ENCODE measurements at regions not wholly inside any gene's neighbourhood (a gene's known extent, or its start where the extent isn't known, plus 50 kb on each side); places are given as distances from the start of the nearest gene placed in this dataset.

DNA sequence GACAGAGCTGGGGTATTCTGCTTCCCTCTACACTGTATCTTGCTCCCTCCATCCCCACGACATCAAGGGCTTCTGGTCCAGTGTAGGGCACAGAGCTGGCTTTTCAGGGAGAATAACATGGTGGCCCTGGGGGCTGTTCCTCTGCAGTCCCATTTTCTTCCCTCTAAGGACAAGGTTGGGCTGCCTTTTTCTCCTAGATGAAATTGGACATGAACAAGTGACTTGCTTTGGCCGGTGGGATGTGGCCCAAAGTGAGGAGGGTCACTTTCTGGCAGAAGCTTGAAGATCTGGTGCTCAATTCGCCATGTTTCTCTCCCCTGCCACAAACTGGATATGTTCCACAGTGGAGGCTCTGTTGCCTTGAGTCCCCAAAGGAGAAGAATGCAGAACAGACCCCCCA lies 235.7 kb downstream of the EMX2 start:
- Mint-ChIP-seq H3K4me3 (ENCODE audit: unreplicated experiment) (no peak overlapping the region), H3K4me1 (ENCODE audit: low read depth, unreplicated experiment) (peaks cover 6% of the 10 kb centered on the region), H3K9me3 (ENCODE audit: unreplicated experiment) (peaks cover 11% of the 10 kb centered on the region), H3K27ac (ENCODE audit: unreplicated experiment) (no peak overlapping the region), H3K36me3 (ENCODE audit: insufficient read depth, unreplicated experiment) (no peaks in the 10 kb centered on the region), H3K27me3 (ENCODE audit: insufficient read depth, unreplicated experiment) (peaks cover 2% of the 10 kb centered on the region)
- no TSS peak for BruUV-seq (replicated peaks)
- H3K9me3 ChIP-seq: no peaks in the 10 kb centered on the region
- H3K4me1 ChIP-seq: no peaks in the 10 kb centered on the region
- intact Hi-C loops (cut with micrococcal nuclease; ENCODE audit: unreplicated experiment): no loop called here
- DNase-seq: no peak
- H3K4me3 ChIP-seq (ENCODE audit: low read depth, low read length): no peak overlapping the region
- TF ChIP-seq, protein P1, sequence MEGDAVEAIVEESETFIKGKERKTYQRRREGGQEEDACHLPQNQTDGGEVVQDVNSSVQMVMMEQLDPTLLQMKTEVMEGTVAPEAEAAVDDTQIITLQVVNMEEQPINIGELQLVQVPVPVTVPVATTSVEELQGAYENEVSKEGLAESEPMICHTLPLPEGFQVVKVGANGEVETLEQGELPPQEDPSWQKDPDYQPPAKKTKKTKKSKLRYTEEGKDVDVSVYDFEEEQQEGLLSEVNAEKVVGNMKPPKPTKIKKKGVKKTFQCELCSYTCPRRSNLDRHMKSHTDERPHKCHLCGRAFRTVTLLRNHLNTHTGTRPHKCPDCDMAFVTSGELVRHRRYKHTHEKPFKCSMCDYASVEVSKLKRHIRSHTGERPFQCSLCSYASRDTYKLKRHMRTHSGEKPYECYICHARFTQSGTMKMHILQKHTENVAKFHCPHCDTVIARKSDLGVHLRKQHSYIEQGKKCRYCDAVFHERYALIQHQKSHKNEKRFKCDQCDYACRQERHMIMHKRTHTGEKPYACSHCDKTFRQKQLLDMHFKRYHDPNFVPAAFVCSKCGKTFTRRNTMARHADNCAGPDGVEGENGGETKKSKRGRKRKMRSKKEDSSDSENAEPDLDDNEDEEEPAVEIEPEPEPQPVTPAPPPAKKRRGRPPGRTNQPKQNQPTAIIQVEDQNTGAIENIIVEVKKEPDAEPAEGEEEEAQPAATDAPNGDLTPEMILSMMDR (IDR thresholded peaks at IDR 0.05; ENCODE audit: insufficient read depth in 1 of 2, low read depth in 1 of 2, low read length in 1 of 2, severe bottlenecking in 1 of 2, unreplicated experiment in 1 of 2): no peak
- H3K27me3 ChIP-seq (replicated peaks; ENCODE audit: control insufficient read depth, insufficient read depth, low read length): no peaks in the 10 kb centered on the region
- CTCF ChIA-PET: no interaction called here
- H3K36me3 ChIP-seq (ENCODE audit: control insufficient read depth, insufficient read depth, low read length): no peaks in the 10 kb centered on the region
- POLR2A ChIA-PET: no interaction called here

DNA sequence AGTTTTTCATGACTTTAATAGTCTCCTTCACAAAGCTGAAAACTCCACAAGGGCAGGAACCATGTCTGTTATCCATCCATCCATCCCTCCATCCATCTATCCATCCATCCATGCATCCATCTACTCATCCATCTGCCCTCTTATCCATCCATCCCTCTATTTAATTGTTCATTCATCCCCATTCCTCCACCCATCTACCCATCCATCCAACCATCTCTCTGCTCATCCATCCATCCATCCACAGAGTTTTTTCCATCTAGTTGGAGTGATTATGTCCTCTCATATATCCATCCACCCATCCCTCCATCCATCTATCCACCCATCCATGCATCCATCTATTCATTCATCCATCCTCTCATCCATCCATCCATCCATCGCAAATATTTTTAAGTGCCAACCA lies 237.9 kb downstream of the EMX2 start:
- Histone ChIP-seq H3K9me3 (no peaks in the 10 kb centered on the region), H3K4me1 (no peaks in the 10 kb centered on the region), H3K36me3 (ENCODE audit: control insufficient read depth, insufficient read depth, low read length) (no peaks in the 10 kb centered on the region), H3K4me3 (ENCODE audit: low read depth, low read length) (no peak overlapping the region), H3K27me3 (replicated peaks; ENCODE audit: control insufficient read depth, insufficient read depth, low read length) (no peaks in the 10 kb centered on the region)
- intact Hi-C loops (cut with micrococcal nuclease; ENCODE audit: unreplicated experiment): no loop called here
- BruUV-seq (replicated peaks): no TSS peak
- DNase-seq: no peak
- Mint-ChIP-seq H3K27me3 (ENCODE audit: insufficient read depth, unreplicated experiment) (peaks cover 2% of the 10 kb centered on the region), H3K4me3 (ENCODE audit: unreplicated experiment) (no peak overlapping the region), H3K9me3 (ENCODE audit: unreplicated experiment) (peaks cover 11% of the 10 kb centered on the region), H3K27ac (ENCODE audit: unreplicated experiment) (no peak overlapping the region), H3K36me3 (ENCODE audit: insufficient read depth, unreplicated experiment) (no peaks in the 10 kb centered on the region), H3K4me1 (ENCODE audit: low read depth, unreplicated experiment) (peaks cover 6% of the 10 kb centered on the region)
- TF ChIP-seq, protein P1 (IDR thresholded peaks at IDR 0.05; ENCODE audit: insufficient read depth in 1 of 2, low read depth in 1 of 2, low read length in 1 of 2, severe bottlenecking in 1 of 2, unreplicated experiment in 1 of 2): no peak
- CTCF ChIA-PET: no interaction called here
- POLR2A ChIA-PET: no interaction called here

DNA sequence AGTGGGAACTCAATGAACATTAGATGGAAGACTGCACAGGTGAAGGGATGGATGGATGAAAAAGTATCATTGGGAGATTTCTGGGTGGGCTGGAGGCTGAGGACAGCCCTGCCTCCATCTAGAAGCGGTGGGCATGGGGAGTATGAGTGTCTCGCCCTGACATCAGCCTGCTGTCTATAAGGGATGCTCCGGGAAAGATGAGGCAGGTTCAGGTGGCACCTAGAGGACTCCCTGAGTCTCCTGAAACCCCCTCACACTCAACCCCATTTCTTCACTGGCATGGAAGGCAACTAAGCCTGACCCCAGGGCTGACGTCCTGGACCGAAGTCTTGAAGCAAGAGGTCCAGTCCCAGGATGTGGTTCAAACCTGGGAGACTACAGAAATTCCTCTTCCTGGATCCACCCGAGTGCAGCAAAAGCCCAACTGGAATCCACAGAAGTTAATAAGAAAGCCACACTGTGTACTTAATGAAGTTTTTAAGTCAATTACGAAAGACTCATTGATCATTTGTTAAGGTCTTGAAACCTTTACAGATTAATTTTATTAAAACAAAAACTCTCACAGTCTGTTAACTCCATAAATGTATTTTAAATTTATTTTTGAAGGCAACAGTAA lies 238.8 kb downstream of the EMX2 start:
- H3K4me3 ChIP-seq (ENCODE audit: low read depth, low read length): no peak overlapping the region
- no peak for DNase-seq
- Mint-ChIP-seq H3K27me3 (ENCODE audit: insufficient read depth, unreplicated experiment) (peaks cover 2% of the 10 kb centered on the region), H3K36me3 (ENCODE audit: insufficient read depth, unreplicated experiment) (no peaks in the 10 kb centered on the region), H3K4me1 (ENCODE audit: low read depth, unreplicated experiment) (peaks cover 6% of the 10 kb centered on the region), H3K9me3 (ENCODE audit: unreplicated experiment) (peaks cover 11% of the 10 kb centered on the region), H3K27ac (ENCODE audit: unreplicated experiment) (no peak overlapping the region), H3K4me3 (ENCODE audit: unreplicated experiment) (no peak overlapping the region)
- no TSS peak for BruUV-seq (replicated peaks)
- POLR2A ChIA-PET: no interaction called here
- no peaks in the 10 kb centered on the region for H3K9me3 ChIP-seq
- TF ChIP-seq, protein P1 (IDR thresholded peaks at IDR 0.05; ENCODE audit: insufficient read depth in 1 of 2, low read depth in 1 of 2, low read length in 1 of 2, severe bottlenecking in 1 of 2, unreplicated experiment in 1 of 2): no peak
- no peaks in the 10 kb centered on the region for H3K4me1 ChIP-seq
- intact Hi-C loops (cut with micrococcal nuclease; ENCODE audit: unreplicated experiment): no loop called here
- H3K27me3 ChIP-seq (replicated peaks; ENCODE audit: control insufficient read depth, insufficient read depth, low read length): no peaks in the 10 kb centered on the region
- H3K36me3 ChIP-seq (ENCODE audit: control insufficient read depth, insufficient read depth, low read length): no peaks in the 10 kb centered on the region
- CTCF ChIA-PET: no interaction called here

Measured in Caco-2 (cell line).